ENCODE measurements at regions not wholly inside any gene's neighbourhood (a gene's known extent, or its start where the extent isn't known, plus 50 kb on each side); places are given as distances from the start of the nearest gene placed in this dataset.
"Not testable (repeated sequence)": the region's sequence is repeated elsewhere in the genome, so short reads cannot be mapped to it uniquely, and the experiment has no call there.

DNA sequence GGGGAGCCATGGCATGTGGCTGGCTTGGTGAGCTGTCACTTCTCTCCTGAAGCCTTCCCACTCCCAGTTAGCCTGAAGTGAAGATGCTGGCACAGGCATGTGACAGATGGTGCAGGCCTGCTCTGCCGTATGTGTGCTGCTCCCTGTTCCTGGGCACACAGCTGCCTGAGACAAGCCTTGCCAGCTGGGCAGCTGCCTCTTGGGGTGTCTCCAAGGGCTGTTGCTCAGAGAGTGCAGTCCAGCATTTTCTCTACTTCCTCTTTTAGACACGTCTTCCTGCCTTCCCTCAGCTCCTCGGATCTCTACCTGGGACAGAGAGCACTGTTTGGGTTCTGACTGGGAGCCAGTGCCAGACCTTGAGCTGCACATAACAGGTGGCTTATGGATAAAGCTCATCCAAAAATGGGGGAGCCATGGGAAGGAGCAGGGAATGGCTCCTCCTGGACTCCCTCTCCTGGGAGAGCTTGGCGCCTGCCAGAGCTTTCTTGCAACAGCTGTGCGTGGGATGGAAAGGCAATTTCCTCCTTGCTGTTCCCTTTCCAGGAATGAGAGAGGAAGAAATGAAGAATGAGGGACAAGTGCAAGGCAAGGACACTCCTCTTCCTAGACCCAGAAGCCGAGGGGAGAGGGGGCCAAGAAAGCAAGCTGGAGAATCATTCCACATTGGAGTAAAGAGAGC lies 132.9 kb downstream of the MSL3 start:
- intact Hi-C loops (cut with DNase I; ENCODE audit: low total_unique reads), result no loop called here
- TF ChIP-seq POLR2AphosphoS5 (IDR thresholded peaks at IDR 0.05) (no peak), POLR2A (IDR thresholded peaks at IDR 0.05) (no peak)
- TF ChIP-seq, protein P1, sequence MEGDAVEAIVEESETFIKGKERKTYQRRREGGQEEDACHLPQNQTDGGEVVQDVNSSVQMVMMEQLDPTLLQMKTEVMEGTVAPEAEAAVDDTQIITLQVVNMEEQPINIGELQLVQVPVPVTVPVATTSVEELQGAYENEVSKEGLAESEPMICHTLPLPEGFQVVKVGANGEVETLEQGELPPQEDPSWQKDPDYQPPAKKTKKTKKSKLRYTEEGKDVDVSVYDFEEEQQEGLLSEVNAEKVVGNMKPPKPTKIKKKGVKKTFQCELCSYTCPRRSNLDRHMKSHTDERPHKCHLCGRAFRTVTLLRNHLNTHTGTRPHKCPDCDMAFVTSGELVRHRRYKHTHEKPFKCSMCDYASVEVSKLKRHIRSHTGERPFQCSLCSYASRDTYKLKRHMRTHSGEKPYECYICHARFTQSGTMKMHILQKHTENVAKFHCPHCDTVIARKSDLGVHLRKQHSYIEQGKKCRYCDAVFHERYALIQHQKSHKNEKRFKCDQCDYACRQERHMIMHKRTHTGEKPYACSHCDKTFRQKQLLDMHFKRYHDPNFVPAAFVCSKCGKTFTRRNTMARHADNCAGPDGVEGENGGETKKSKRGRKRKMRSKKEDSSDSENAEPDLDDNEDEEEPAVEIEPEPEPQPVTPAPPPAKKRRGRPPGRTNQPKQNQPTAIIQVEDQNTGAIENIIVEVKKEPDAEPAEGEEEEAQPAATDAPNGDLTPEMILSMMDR (IDR thresholded peaks at IDR 0.05), result no peak
- peak in 1 of 2 donors; percentile 17 for DNase-seq (ENCODE audit: low spot score in 2 of 2)
- H3K4me3 ChIP-seq, result no peak overlapping the region
- H3K36me3 ChIP-seq, result no peaks in the 10 kb centered on the region
- peaks cover 0 to 4% of the 10 kb centered on the region in 2 donors for H3K9me3 ChIP-seq
- H3K27me3 ChIP-seq, result peaks cover 0 to 25% of the 10 kb centered on the region in 2 donors
- H3K4me1 ChIP-seq, result no peaks in the 10 kb centered on the region
- no peak overlapping the region for H3K27ac ChIP-seq

DNA sequence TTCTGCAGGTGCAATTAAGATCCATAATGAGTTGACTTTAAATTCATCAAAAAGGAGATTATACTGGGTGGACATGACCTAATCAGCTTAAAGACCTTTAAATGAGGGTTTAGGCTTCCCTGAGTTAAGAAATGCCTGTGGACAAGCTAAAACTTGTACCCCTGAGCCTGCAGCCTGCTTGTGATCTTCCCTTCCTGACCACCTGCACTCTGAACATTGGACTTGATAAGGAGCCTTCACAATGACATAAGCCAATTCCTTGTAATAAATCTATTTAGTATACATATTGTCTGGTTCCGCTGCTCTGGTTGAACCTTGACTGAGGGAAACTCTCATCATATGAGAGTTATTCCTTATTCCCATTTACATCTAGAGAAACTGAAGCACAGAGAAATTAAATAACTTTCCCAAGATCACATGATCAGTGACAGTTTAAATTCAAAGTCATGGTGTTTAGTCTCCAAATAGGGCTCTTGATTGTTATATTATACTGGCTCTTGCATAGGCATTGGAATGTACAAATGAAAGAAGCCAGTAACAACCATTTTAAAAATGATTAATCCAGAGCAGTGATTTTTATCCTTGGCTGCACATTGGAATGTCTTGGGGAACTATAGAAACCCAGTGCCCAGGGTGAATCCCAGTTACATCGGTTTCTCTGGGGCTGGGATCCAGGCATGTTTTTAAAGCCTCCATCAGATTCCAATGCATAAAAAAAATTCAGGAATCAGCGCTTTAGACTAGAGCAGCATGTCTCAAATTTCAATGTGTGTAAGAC lies 136.1 kb downstream of the MSL3 start:
- DNase-seq (ENCODE audit: low spot score in 2 of 2), result no peak
- H3K9me3 ChIP-seq, result peaks cover 0 to 9% of the 10 kb centered on the region in 2 donors
- no peak overlapping the region for H3K4me3 ChIP-seq
- no peak for TF ChIP-seq POLR2A (IDR thresholded peaks at IDR 0.05)
- TF ChIP-seq, protein P1 (IDR thresholded peaks at IDR 0.05), result no peak
- TF ChIP-seq POLR2AphosphoS5 (IDR thresholded peaks at IDR 0.05), result no peak
- no peaks in the 10 kb centered on the region for H3K36me3 ChIP-seq
- peaks cover 0 to 15% of the 10 kb centered on the region in 2 donors for H3K27me3 ChIP-seq
- H3K4me1 ChIP-seq, result no peaks in the 10 kb centered on the region
- no peak overlapping the region for H3K27ac ChIP-seq
- intact Hi-C loops (cut with DNase I; ENCODE audit: low total_unique reads), result no loop called here

DNA sequence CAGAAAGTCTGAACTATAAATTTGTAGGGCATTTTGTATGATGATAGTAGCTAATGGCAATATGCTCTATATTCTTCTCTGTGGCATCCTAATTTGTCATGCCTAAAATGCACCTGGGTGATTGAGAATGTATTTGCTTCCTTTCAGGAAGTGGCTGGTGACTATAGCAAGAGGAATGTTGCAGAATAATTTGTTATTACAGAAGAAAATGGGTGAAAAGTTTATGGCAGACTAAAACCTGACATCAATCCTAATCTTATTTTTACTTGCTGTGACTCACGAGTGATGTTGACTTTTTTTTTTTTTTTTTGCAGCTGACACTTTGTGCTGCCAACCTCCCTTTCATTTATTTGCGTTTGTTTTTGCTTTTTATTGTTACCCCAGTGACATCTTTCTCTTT lies 141.1 kb downstream of the MSL3 start:
- H3K36me3 ChIP-seq, result no peaks in the 10 kb centered on the region
- H3K27ac ChIP-seq, result no peak overlapping the region
- intact Hi-C loops (cut with DNase I; ENCODE audit: low total_unique reads), result no loop called here

DNA sequence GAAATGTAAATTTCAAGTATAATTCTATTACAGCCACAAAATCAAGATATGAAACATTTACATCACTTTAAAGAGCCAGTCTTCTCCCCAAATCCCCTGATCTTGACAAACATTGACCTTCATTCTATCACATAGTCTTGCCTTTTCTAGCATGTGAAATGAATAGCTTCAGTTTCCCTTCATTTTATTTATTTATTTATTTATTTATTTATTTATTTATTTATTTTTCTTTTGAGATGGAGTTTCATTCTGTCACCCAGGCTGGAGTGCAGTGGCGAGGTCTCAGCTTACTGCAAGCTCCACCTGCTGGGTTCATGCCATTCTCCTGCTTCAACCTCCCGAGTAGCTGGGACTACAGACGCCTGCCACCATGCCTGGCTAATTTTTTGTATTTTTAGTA lies 147.9 kb downstream of the MSL3 start:
- H3K4me3 ChIP-seq; H3K36me3 ChIP-seq; H3K9me3 ChIP-seq; DNase-seq (ENCODE audit: low spot score in 2 of 2); H3K4me1 ChIP-seq; H3K27me3 ChIP-seq; H3K27ac ChIP-seq: not testable (repeated sequence)
- intact Hi-C loops (cut with DNase I; ENCODE audit: low total_unique reads), result loop anchor here (5.0 kb wide), 1 partner anchor 574 kb away; no protein-coding TSS in a partner anchor

More for the DNA sequence above, 141.1 kb downstream of the MSL3 start:
- no peak for DNase-seq (ENCODE audit: low spot score in 2 of 2)
- Histone ChIP-seq H3K27me3 (peaks cover 0 to 11% of the 10 kb centered on the region in 2 donors), H3K4me1 (no peaks in the 10 kb centered on the region), H3K4me3 (no peak overlapping the region), H3K9me3 (peaks cover 0 to 9% of the 10 kb centered on the region in 2 donors)
- TF ChIP-seq, protein P1 (IDR thresholded peaks at IDR 0.05), result no peak
- TF ChIP-seq POLR2A (IDR thresholded peaks at IDR 0.05) (no peak), POLR2AphosphoS5 (IDR thresholded peaks at IDR 0.05) (no peak)

DNA sequence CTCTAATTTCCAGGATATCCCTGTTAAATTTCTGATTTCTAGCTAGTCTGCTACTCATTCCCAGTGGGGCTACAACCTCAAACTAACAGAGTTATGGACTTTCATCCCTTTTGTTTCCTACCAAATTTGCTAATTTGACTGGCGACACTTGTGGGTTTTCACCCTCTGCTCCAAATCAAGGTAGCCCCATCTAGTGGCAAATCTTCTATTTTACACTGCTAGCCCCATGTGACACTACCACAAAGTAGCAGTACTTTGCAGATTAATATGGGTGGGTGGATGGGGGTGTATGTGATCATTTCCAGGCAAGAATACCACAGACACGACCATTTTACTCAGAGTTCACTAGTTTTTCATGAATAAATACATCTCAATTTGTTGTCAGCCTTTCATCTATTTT lies 150.3 kb downstream of the MSL3 start:
- DNase-seq (ENCODE audit: low spot score in 2 of 2), result no peak
- TF ChIP-seq, protein P1 (IDR thresholded peaks at IDR 0.05), result no peak
- TF ChIP-seq POLR2A (IDR thresholded peaks at IDR 0.05), result no peak
- TF ChIP-seq POLR2AphosphoS5 (IDR thresholded peaks at IDR 0.05), result no peak
- intact Hi-C loops (cut with DNase I; ENCODE audit: low total_unique reads), result loop anchor here (5.0 kb wide), 1 partner anchor 576 kb away; no protein-coding TSS in a partner anchor
- Histone ChIP-seq H3K4me3 (no peak overlapping the region), H3K27ac (no peak overlapping the region), H3K9me3 (peaks cover 5 to 6% of the 10 kb centered on the region in 2 donors), H3K36me3 (no peaks in the 10 kb centered on the region), H3K4me1 (no peaks in the 10 kb centered on the region), H3K27me3 (peaks cover 0 to 4% of the 10 kb centered on the region in 2 donors)

Measured in breast epithelium (tissue), 4 donors.